Natural killer cell treated with Interleukin-12 subunit alpha and Interleukin-12 subunit beta and Interleukin-15 and Interleukin-18, amount 100 ng/mL, for 72 hours (primary cell): ENCODE measurements at regions not wholly inside any gene's neighbourhood (a gene's known extent, or its start where the extent isn't known, plus 50 kb on each side); places are given as distances from the start of the nearest gene placed in this dataset.
"Not testable (repeated sequence)": the region's sequence is repeated elsewhere in the genome, so short reads cannot be mapped to it uniquely, and the experiment has no call there.

Experiments used
- ATAC-seq, 2 donors: fragments of 150-1000 bp; cut with Tn5 transposase in 1 of 2; sonication (Bioruptor Pico), chemical (Tn5 transposase) in 1 of 2; 2 replicates each; pipeline ENCODE4 v1.10.0; 2021
- DNase-seq: peaks from one replicate; pipeline ENCODE4 v3.0.0; 2022; ENCODE audit warnings: low spot score
- H3K27ac Mint-ChIP-seq, 2 donors: 1 replicate in 1 of 2; 2 replicates in 1 of 2; pipeline ENCODE4 v1.8.0; 2022; ENCODE audit warnings: mixed read lengths in 2 of 2, mild to moderate bottlenecking in 1 of 2, moderate library complexity in 1 of 2
- H3K27me3 Mint-ChIP-seq, 2 donors: 1 replicate in 1 of 2; 2 replicates in 1 of 2; pipeline ENCODE4 v1.8.0; 2022; ENCODE audit warnings: mixed read lengths in 2 of 2
- H3K36me3 Mint-ChIP-seq: one replicate; pipeline ENCODE4 v1.8.0; 2022; ENCODE audit warnings: mixed read lengths
- H3K4me1 Mint-ChIP-seq, 2 donors: 1 replicate in 1 of 2; 2 replicates in 1 of 2; pipeline ENCODE4 v1.8.0; 2022; ENCODE audit warnings: low read depth in 2 of 2, mixed read lengths in 2 of 2, mild to moderate bottlenecking in 1 of 2
- H3K4me3 Mint-ChIP-seq: one replicate; pipeline ENCODE4 v1.8.0; 2022; ENCODE audit warnings: mixed read lengths
- H3K9me3 Mint-ChIP-seq: 2 replicates; pipeline ENCODE4 v1.8.0; 2022; ENCODE audit warnings: mixed read lengths

- ATAC-seq (no peak), DNase-seq (no peak)
- Mint-ChIP-seq H3K4me1 (peaks cover 15 to 16% of the 10 kb centered on the region in 2 donors), H3K36me3 (no peaks in the 10 kb centered on the region), H3K27me3 (no peaks in the 10 kb centered on the region), H3K27ac (no peak overlapping the region), H3K9me3 (no peaks in the 10 kb centered on the region), H3K4me3 (no peak overlapping the region)
These were observed 107.4 kb upstream of the SERBP1 start for GRCh38 chr1:67537667-67538018.

- no peak for ATAC-seq
- no peaks in the 10 kb centered on the region for H3K36me3 Mint-ChIP-seq
- no peak overlapping the region for H3K27ac Mint-ChIP-seq
- peaks cover 6 to 7% of the 10 kb centered on the region in 2 donors for H3K4me1 Mint-ChIP-seq
- DNase-seq: no peak
- no peaks in the 10 kb centered on the region for H3K27me3 Mint-ChIP-seq
- no peak overlapping the region for H3K4me3 Mint-ChIP-seq
- no peaks in the 10 kb centered on the region for H3K9me3 Mint-ChIP-seq
These were observed 110.0 kb upstream of the SERBP1 start for GRCh38 chr1:67540025-67540732.

GRCh38 chr1:67540733-67541125 is 110.5 kb upstream of the SERBP1 start:
- Mint-ChIP-seq H3K27ac (no peak overlapping the region), H3K4me1 (peaks cover under 1 to 1% of the 10 kb centered on the region in 2 donors), H3K36me3 (no peaks in the 10 kb centered on the region), H3K9me3 (no peaks in the 10 kb centered on the region), H3K4me3 (no peak overlapping the region), H3K27me3 (no peaks in the 10 kb centered on the region)
- DNase-seq: no peak
- no peak for ATAC-seq

GRCh38 chr1:67542747-67543146 is 112.5 kb upstream of the SERBP1 start:
- no peaks in the 10 kb centered on the region for H3K36me3 Mint-ChIP-seq
- H3K4me1 Mint-ChIP-seq: no peaks in the 10 kb centered on the region
- H3K4me3 Mint-ChIP-seq: no peak overlapping the region
- peaks cover 2 to 7% of the 10 kb centered on the region in 2 donors for H3K27me3 Mint-ChIP-seq
- ATAC-seq: no peak
- DNase-seq: no peak
- H3K27ac Mint-ChIP-seq: no peak overlapping the region
- no peaks in the 10 kb centered on the region for H3K9me3 Mint-ChIP-seq

GRCh38 chr1:67544921-67545320 is 114.7 kb upstream of the SERBP1 start:
- no peak for DNase-seq
- Mint-ChIP-seq H3K4me1 (no peaks in the 10 kb centered on the region), H3K9me3 (no peaks in the 10 kb centered on the region), H3K27ac (no peak overlapping the region), H3K4me3 (no peak overlapping the region), H3K36me3 (no peaks in the 10 kb centered on the region), H3K27me3 (peaks cover 5 to 13% of the 10 kb centered on the region in 2 donors)
- ATAC-seq: no peak

GRCh38 chr1:67545364-67545763 is 115.2 kb upstream of the SERBP1 start:
- Mint-ChIP-seq H3K27me3 (peaks cover 5 to 13% of the 10 kb centered on the region in 2 donors), H3K27ac (no peak overlapping the region), H3K4me3 (no peak overlapping the region), H3K36me3 (no peaks in the 10 kb centered on the region), H3K4me1 (no peaks in the 10 kb centered on the region), H3K9me3 (no peaks in the 10 kb centered on the region)
- ATAC-seq (no peak), DNase-seq (no peak)

GRCh38 chr1:67551375-67551774 is 121.2 kb upstream of the SERBP1 start:
- H3K27ac Mint-ChIP-seq: no peak overlapping the region
- H3K4me1 Mint-ChIP-seq: no peaks in the 10 kb centered on the region
- H3K27me3 Mint-ChIP-seq: peaks cover 7 to 8% of the 10 kb centered on the region in 2 donors
- no peak for DNase-seq
- no peak for ATAC-seq
- no peak overlapping the region for H3K4me3 Mint-ChIP-seq
- no peaks in the 10 kb centered on the region for H3K36me3 Mint-ChIP-seq
- H3K9me3 Mint-ChIP-seq: no peaks in the 10 kb centered on the region

GRCh38 chr1:67552336-67552759 is 122.1 kb upstream of the SERBP1 start:
- ATAC-seq (no peak), DNase-seq (no peak)
- no peaks in the 10 kb centered on the region for H3K4me1 Mint-ChIP-seq
- no peak overlapping the region for H3K4me3 Mint-ChIP-seq
- H3K27me3 Mint-ChIP-seq: peaks cover 6 to 7% of the 10 kb centered on the region in 2 donors
- H3K36me3 Mint-ChIP-seq: no peaks in the 10 kb centered on the region
- no peak overlapping the region for H3K27ac Mint-ChIP-seq
- no peaks in the 10 kb centered on the region for H3K9me3 Mint-ChIP-seq

GRCh38 chr1:67554204-67554603 is 124.0 kb upstream of the SERBP1 start:
- H3K27ac Mint-ChIP-seq, ATAC-seq, H3K4me3 Mint-ChIP-seq, H3K36me3 Mint-ChIP-seq, H3K9me3 Mint-ChIP-seq, H3K4me1 Mint-ChIP-seq, DNase-seq: not testable (repeated sequence)
- peaks cover 0 to 10% of the 10 kb centered on the region in 2 donors for H3K27me3 Mint-ChIP-seq

- H3K27ac Mint-ChIP-seq: no peak overlapping the region
- peaks cover 0 to 7% of the 10 kb centered on the region in 2 donors for H3K27me3 Mint-ChIP-seq
- ATAC-seq: no peak
- no peaks in the 10 kb centered on the region for H3K4me1 Mint-ChIP-seq
- H3K36me3 Mint-ChIP-seq: no peaks in the 10 kb centered on the region
- H3K4me3 Mint-ChIP-seq: no peak overlapping the region
- DNase-seq: no peak
- H3K9me3 Mint-ChIP-seq: no peaks in the 10 kb centered on the region
These were observed 125.5 kb upstream of the SERBP1 start for GRCh38 chr1:67555461-67556296.

GRCh38 chr1:67556297-67556900 is 126.2 kb upstream of the SERBP1 start:
- Mint-ChIP-seq H3K4me1 (no peaks in the 10 kb centered on the region), H3K36me3 (no peaks in the 10 kb centered on the region), H3K9me3 (no peaks in the 10 kb centered on the region), H3K27ac (no peak overlapping the region), H3K4me3 (no peak overlapping the region), H3K27me3 (peaks cover 0 to 7% of the 10 kb centered on the region in 2 donors)
- no peak for DNase-seq
- no peak for ATAC-seq

- Mint-ChIP-seq H3K27me3 (peaks cover 0 to 7% of the 10 kb centered on the region in 2 donors), H3K27ac (no peak overlapping the region), H3K36me3 (no peaks in the 10 kb centered on the region)
These were observed 127.1 kb upstream of the GADD45A start for GRCh38 chr1:67557696-67558448.

GRCh38 chr1:67558449-67559193 is 126.4 kb upstream of the GADD45A start:
- H3K27me3 Mint-ChIP-seq: peaks cover 0 to 7% of the 10 kb centered on the region in 2 donors
- ATAC-seq (no peak), DNase-seq (no peak)
- H3K9me3 Mint-ChIP-seq: no peaks in the 10 kb centered on the region
- H3K4me3 Mint-ChIP-seq: no peak overlapping the region
- no peaks in the 10 kb centered on the region for H3K36me3 Mint-ChIP-seq
- H3K27ac Mint-ChIP-seq: no peak overlapping the region
- H3K4me1 Mint-ChIP-seq: no peaks in the 10 kb centered on the region

More at GRCh38 chr1:67557696-67558448, 127.1 kb upstream of the GADD45A start:
- Mint-ChIP-seq H3K9me3 (no peaks in the 10 kb centered on the region), H3K4me3 (no peak overlapping the region), H3K4me1 (no peaks in the 10 kb centered on the region)
- no peak for ATAC-seq
- no peak for DNase-seq
